CD4-positive, alpha-beta T cell (primary cell): ENCODE measurements at regions not wholly inside any gene's neighbourhood (a gene's known extent, or its start where the extent isn't known, plus 50 kb on each side); places are given as distances from the start of the nearest gene placed in this dataset.

Experiments used
- ATAC-seq: fragments of 200-7000 bp; cut with Tn5 transposase; one replicate; pipeline ENCODE4 v1.10.0; 2022; ENCODE audit warnings: mild to moderate bottlenecking; ENCODE audit not compliant: poor library complexity
- CTCF ChIA-PET: fragments of 350-600 bp; sonication (Branson Sonifier 250); formaldehyde crosslinking; loops from one replicate; lab custom pipeline; 2021; ENCODE audit warnings: antibody characterized with exemption, inconsistent platforms; lab: Charles Lee
- POLR2A ChIA-PET: fragments of 350-600 bp; sonication (Branson Sonifier 250); formaldehyde crosslinking; loops from one replicate; lab custom pipeline; 2021; ENCODE audit warnings: antibody characterized with exemption, inconsistent platforms; lab: Charles Lee
- DNase-seq, 14 experiments: peaks; one replicate each; pipeline ENCODE4 v3.0.0-alpha.2; 2013 to 2020; ENCODE audit warnings: mixed read lengths in 2 of 14
- H3K27ac ChIP-seq, 2 donors: one replicate each; pipeline versions ENCODE4 v1.5.1 to v1.7.0; 2013; ENCODE audit warnings: low read length in 2 of 2, low read depth in 1 of 2, mild to moderate bottlenecking in 1 of 2
- H3K27me3 ChIP-seq, 2 experiments: 1 replicate in 1 of 2; 2 replicates in 1 of 2; pipeline versions ENCODE4 v1.6.1 to v1.7.0; 2013; ENCODE audit warnings: low read length in 2 of 2, control low read depth in 1 of 2, mild to moderate bottlenecking in 1 of 2, moderate library complexity in 1 of 2; ENCODE audit not compliant: insufficient read depth in 2 of 2, control insufficient read depth in 1 of 2
- H3K36me3 ChIP-seq: one replicate; pipeline ENCODE4 v1.6.1; 2013; ENCODE audit warnings: low read length, control low read depth; ENCODE audit not compliant: insufficient read depth
- H3K4me1 ChIP-seq: one replicate; pipeline ENCODE4 v1.6.1; 2013; ENCODE audit warnings: low read length, control low read depth; ENCODE audit not compliant: insufficient read depth
- H3K4me3 ChIP-seq: one replicate; pipeline ENCODE4 v1.5.1; 2013; ENCODE audit warnings: mild to moderate bottlenecking, low read length, moderate library complexity
- H3K9me3 ChIP-seq, 2 experiments: 1 replicate in 1 of 2; 2 replicates in 1 of 2; pipeline versions ENCODE4 v1.6.1 to v1.7.0; 2013; ENCODE audit warnings: low read length in 2 of 2, mild to moderate bottlenecking in 2 of 2, control low read depth in 1 of 2, moderate library complexity in 1 of 2; ENCODE audit not compliant: control insufficient read depth in 1 of 2, insufficient read depth in 1 of 2
- H3K27ac Mint-ChIP-seq: one replicate; pipeline ENCODE4 v1.8.0; 2020; ENCODE audit warnings: mixed read lengths
- H3K27me3 Mint-ChIP-seq: one replicate; pipeline ENCODE4 v1.8.0; 2021; ENCODE audit warnings: mixed read lengths
- H3K36me3 Mint-ChIP-seq: one replicate; pipeline ENCODE4 v1.8.0; 2021; ENCODE audit warnings: low read depth, mixed read lengths
- H3K4me1 Mint-ChIP-seq: one replicate; pipeline ENCODE4 v1.8.0; 2021; ENCODE audit warnings: low read depth, mixed read lengths
- H3K4me3 Mint-ChIP-seq: one replicate; pipeline ENCODE4 v1.8.0; 2020; ENCODE audit warnings: mild to moderate bottlenecking, mixed read lengths
- H3K9me3 Mint-ChIP-seq: one replicate; pipeline ENCODE4 v1.8.0; 2020; ENCODE audit warnings: mixed read lengths
- CTCF ChIP-seq: fragments of 200-600 bp; IDR thresholded peaks from one replicate; pipeline ENCODE4 v1.8.0; 2022; ENCODE audit warnings: antibody characterized with exemption, mild to moderate bottlenecking
- intact Hi-C, 2 experiments: fragments of 100-400 bp; cut with DNase I in 1 of 2; cut with micrococcal nuclease in 1 of 2; formaldehyde crosslinking; loops; one replicate each; pipeline versions ENCODE4 v1.15.1 to v1.9.0; 2023 to 2025; cut with DNase I, micrococcal nuclease

DNA sequence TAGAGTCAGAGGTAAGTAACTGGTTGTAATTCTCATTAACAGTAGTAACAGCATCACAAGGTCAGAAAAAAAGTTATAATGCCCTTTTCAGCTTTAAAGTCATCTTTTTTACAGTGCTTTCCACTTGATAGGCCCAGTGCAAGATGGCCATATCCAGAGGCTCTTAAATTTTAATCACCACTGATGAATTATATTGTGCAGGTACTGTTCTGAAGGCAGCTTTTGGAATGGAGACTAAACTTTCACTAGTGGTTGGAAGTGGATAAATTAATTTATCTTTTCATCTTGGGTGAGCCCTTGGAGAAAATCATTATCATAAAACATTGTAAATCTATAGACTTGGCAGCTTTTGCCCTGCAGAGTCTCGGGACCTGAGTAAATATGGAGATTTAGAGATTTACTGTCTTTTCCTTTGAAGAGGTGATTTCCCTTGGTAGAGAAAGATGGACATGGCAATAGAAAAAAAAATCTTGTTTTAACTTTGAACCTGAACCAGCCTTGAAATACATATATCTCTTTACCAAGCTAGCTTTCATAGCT lies 969.1 kb upstream of the NOVA1 start:
- H3K27ac ChIP-seq = no peak overlapping the region
- no peaks in the 10 kb centered on the region for H3K27me3 Mint-ChIP-seq
- H3K4me3 ChIP-seq = no peak overlapping the region
- no peaks in the 10 kb centered on the region for H3K36me3 Mint-ChIP-seq
- TF ChIP-seq CTCF = no peak
- ChIA-PET POLR2A (no interaction called here), CTCF (no interaction called here)
- H3K27ac Mint-ChIP-seq = no peak overlapping the region
- H3K4me1 Mint-ChIP-seq = no peaks in the 10 kb centered on the region
- H3K4me1 ChIP-seq = no peaks in the 10 kb centered on the region
- H3K27me3 ChIP-seq = no peaks in the 10 kb centered on the region
- no peaks in the 10 kb centered on the region for H3K9me3 ChIP-seq
- H3K4me3 Mint-ChIP-seq = no peak overlapping the region
- intact Hi-C loops = no loop called here
- H3K9me3 Mint-ChIP-seq = peaks cover 16% of the 10 kb centered on the region
- ATAC-seq = no peak
- no peaks in the 10 kb centered on the region for H3K36me3 ChIP-seq
- DNase-seq = no peak

GRCh38 chr14:27573018-27573417 lies 975.2 kb upstream of the NOVA1 start:
- no peak overlapping the region for H3K4me3 Mint-ChIP-seq
- no peak overlapping the region for H3K27ac Mint-ChIP-seq
- Histone ChIP-seq H3K36me3 (no peaks in the 10 kb centered on the region), H3K27ac (no peak overlapping the region), H3K4me3 (no peak overlapping the region), H3K4me1 (no peaks in the 10 kb centered on the region), H3K27me3 (no peaks in the 10 kb centered on the region), H3K9me3 (peaks cover 0 to 8% of the 10 kb centered on the region in 2 experiments)
- peaks cover 9% of the 10 kb centered on the region for H3K9me3 Mint-ChIP-seq
- H3K27me3 Mint-ChIP-seq = no peaks in the 10 kb centered on the region
- intact Hi-C loops = no loop called here
- POLR2A ChIA-PET = no interaction called here
- ATAC-seq (no peak), DNase-seq (no peak)
- no peaks in the 10 kb centered on the region for H3K36me3 Mint-ChIP-seq
- no peak for TF ChIP-seq CTCF
- H3K4me1 Mint-ChIP-seq = no peaks in the 10 kb centered on the region
- CTCF ChIA-PET = no interaction called here

GRCh38 chr14:27587103-27587502 lies 989.3 kb upstream of the NOVA1 start:
- Histone ChIP-seq H3K36me3 (no peaks in the 10 kb centered on the region), H3K27me3 (no peaks in the 10 kb centered on the region), H3K9me3 (peaks cover 0 to 4% of the 10 kb centered on the region in 2 experiments), H3K4me3 (no peak overlapping the region), H3K4me1 (no peaks in the 10 kb centered on the region), H3K27ac (no peak overlapping the region)
- intact Hi-C loops = no loop called here
- POLR2A ChIA-PET = no interaction called here
- TF ChIP-seq CTCF = no peak
- ATAC-seq = no peak
- no peak for DNase-seq
- H3K36me3 Mint-ChIP-seq = no peaks in the 10 kb centered on the region
- H3K27ac Mint-ChIP-seq = no peak overlapping the region
- CTCF ChIA-PET = no interaction called here
- H3K4me3 Mint-ChIP-seq = no peak overlapping the region
- H3K27me3 Mint-ChIP-seq = no peaks in the 10 kb centered on the region
- peaks cover 2% of the 10 kb centered on the region for H3K9me3 Mint-ChIP-seq
- H3K4me1 Mint-ChIP-seq = no peaks in the 10 kb centered on the region
